Activated CD4-positive, CD25-positive, alpha-beta regulatory T cell treated with anti-CD3 and anti-CD28 coated beads, Interleukin-2, amount 50 U/mL, for 16 hours (primary cell): ENCODE measurements at regions not wholly inside any gene's neighbourhood (a gene's known extent, or its start where the extent isn't known, plus 50 kb on each side); places are given as distances from the start of the nearest gene placed in this dataset.

Experiments
- DNase-seq: peaks from one replicate; pipeline ENCODE4 v3.0.0-alpha.2; 2020; ENCODE audit warnings: low read depth, low spot score

GRCh38 chr2:8578335-8579244, 103.3 kb upstream of the ID2 start:
- DNase-seq = no peak

DNA sequence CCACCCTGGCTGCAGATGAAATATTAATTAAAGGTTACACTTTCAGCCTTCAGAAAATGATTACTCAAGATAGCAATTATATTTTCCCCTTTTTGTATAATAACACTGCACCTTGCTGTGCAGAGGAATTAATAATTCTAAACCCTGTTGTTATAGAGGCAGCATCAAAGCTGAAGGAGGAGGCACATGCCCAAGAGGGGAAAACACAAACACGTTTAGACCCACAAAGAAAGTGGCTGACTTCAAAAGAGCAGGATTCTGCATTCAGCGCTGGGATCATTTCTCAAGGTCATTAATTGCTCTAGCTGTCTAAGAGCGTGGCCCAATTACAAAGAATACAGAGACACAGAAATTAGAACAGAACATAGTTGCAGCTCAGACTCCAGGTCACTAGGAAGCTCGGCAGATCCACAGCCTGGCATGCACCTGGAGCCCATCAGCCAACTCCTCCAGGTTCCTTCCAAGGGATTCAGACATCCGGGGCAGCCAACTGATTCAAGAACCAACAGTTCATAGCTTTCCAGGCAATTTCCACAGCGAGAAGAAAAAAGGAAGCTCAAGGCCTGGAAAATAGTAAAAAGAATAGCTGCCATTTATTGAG, 102.3 kb upstream of the ID2 start:
- DNase-seq = no peak

- DNase-seq = no peak
Measured at GRCh38 chr2:8580316-8581233, 101.3 kb upstream of the ID2 start.

GRCh38 chr2:8581234-8581561, 100.7 kb upstream of the ID2 start:
- DNase-seq = no peak

GRCh38 chr2:8581601-8582041, 100.2 kb upstream of the ID2 start:
- DNase-seq = no peak

DNA sequence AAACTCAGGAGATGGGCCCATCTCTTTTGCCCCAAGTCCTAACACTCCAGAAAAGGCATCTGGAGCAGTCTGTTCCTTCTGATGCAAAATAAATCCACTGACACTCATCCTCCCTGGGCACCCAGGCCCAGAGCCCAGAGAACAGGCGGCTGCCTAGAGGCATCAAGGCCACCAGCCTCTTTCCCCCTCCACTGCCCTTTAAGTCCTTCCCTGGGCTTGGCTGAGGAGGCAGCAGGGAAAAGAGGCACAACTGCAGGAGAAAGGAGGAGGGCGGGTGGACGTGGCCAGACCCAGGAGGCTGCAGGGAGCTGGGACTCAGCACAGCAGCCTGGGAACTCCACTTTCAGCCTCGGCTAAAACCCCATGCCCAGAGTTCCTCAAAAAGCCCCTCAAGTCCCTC, 99.7 kb upstream of the ID2 start:
- DNase-seq = no peak

GRCh38 chr2:8582651-8583399, 99.0 kb upstream of the ID2 start:
- DNase-seq = no peak

GRCh38 chr2:8583400-8584173, 98.3 kb upstream of the ID2 start:
- peak; percentile 14 for DNase-seq

DNA sequence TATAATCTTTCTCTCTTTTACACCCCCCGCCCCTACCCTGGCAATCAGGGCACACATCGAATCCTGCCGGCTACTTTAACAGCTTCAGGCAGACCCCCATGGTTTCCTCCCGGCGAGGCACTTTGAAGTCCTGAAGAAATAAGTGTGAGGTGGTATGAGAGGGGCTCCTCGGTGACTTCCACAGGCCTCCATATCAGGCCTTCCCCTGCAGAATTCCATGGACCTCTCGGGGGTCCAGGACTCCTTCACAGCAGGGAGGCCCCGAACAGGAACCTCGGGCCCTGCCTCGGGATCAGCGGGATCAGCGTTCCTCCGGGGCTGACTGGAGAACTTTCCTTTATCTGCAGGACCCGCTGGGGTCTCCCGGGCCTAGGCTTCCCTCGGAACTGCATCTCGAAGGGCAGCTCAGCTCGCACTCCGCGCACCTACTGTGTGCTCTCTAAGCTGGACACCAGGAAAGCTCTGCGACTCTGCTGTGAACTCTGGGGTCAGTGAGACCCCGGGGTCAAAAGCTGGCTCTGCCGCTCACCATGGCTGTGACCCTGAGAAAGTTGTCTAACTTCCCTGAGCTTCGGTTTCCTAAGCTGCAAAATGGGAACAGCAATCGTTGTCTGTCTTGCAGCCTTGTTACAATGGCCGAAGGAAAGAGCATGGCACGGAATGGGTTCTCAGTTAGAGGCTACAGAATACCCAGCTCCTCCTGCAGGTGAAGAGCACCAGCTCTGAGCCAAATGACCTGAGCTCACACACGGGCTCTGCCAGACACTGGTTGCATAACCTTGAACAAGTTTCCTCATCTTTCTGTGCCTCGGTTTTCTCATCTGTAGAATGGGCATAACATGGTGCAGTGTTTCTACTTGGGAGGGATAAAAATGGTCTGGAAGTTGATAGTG, 97.4 kb upstream of the ID2 start:
- DNase-seq = no peak

DNA sequence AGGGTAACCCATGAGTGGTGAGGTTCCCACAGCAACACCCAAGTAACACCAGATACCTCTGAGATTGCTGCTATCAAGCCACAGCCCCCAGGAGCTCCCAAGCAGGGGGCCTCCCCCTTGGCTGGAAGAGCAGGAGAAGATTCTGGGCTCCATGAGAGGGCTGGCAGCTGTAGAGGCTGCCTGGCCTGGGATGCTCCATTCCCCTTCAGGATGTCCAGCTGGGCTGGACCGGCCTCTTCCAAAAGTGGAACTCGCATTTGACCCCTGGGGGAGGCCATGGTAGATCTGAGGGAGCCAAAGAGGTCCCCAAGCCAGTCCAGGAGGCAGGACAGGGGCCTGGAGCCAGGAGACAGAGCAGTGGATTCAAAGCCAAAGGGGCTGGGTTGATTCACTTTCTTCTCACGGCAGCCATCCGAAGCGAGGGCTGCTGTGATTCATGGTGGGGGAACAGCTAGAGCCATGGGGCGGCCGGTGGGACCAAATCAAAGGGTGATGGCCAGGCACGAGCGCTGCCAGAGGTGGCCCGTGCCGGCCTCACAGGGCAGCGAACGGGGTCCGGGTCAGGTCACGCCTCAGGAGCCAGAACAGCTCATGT, 95.3 kb upstream of the ID2 start:
- no peak for DNase-seq

DNA sequence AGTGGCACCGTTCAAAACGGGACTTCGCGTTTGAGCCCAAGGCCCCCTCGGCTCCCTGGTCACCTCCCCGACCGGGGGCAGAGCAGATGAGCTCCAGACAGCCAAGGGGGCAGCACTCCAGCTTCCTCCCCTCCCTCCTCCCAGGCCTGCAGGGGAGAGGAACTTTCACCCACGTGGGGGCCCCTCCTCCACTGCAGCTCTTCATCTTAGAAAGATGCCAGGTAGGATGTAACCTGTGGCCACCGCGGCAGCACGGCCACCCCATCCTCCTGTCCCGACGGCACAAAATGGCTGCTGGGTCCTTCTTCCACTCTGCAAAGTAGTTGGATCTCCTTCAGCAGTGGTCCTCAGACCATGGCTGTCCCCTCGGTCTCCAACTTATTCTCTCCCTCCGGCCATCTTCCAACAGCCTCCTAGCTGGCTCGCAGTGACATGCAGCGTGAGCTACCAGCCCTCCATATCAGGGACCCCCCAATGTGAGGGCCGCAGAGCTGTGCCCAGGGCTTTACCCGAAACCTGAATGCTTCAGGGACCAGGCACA, 94.5 kb upstream of the ID2 start:
- no peak for DNase-seq

GRCh38 chr2:8587920-8588830, 93.7 kb upstream of the ID2 start:
- no peak for DNase-seq

- no peak for DNase-seq
Measured at GRCh38 chr2:8588831-8589191, 93.0 kb upstream of the ID2 start.

GRCh38 chr2:8589721-8590120, 92.1 kb upstream of the ID2 start:
- DNase-seq = no peak

GRCh38 chr2:8590938-8591337, 90.9 kb upstream of the ID2 start:
- DNase-seq = no peak

GRCh38 chr2:8592736-8593135, 89.1 kb upstream of the ID2 start:
- no peak for DNase-seq

GRCh38 chr2:8593243-8593642, 88.6 kb upstream of the ID2 start:
- no peak for DNase-seq
